Breast epithelium (tissue), 3 donors: ENCODE measurements at regions not wholly inside any gene's neighbourhood (a gene's known extent, or its start where the extent isn't known, plus 50 kb on each side); places are given as distances from the start of the nearest gene placed in this dataset.

Experiments used
- CTCF ChIP-seq, 3 donors: fragments of 450-650 bp; IDR thresholded peaks; one replicate each; pipeline ENCODE4 v1.5.1; 2016 to 2017; ENCODE audit warnings: antibody characterized with exemption in 3 of 3, mild to moderate bottlenecking in 3 of 3, moderate library complexity in 3 of 3
- POLR2A ChIP-seq: fragments of 450-650 bp; IDR thresholded peaks from one replicate; pipeline ENCODE4 v1.6.1; 2016; ENCODE audit warnings: antibody characterized with exemption, mild to moderate bottlenecking, moderate library complexity

GRCh38 chr4:136557396-136557795 lies 974.9 kb downstream of the PCDH18 start:
- TF ChIP-seq CTCF (IDR thresholded peaks at IDR 0.05) (no peak), POLR2A (no peak)
